ENCODE measurements at regions not wholly inside any gene's neighbourhood (a gene's known extent, or its start where the extent isn't known, plus 50 kb on each side); places are given as distances from the start of the nearest gene placed in this dataset.

- TF ChIP-seq E2F4 (CRISPR knock-in tag; IDR thresholded peaks at IDR 0.05; ENCODE audit: borderline replicate concordance, low read depth) (no peak), CTCF (IDR thresholded peaks at IDR 0.05) (no peak), USF1 (CRISPR knock-in tag; IDR thresholded peaks at IDR 0.05) (no peak), ATF1 (CRISPR knock-in tag; IDR thresholded peaks at IDR 0.05) (no peak), USF2 (CRISPR knock-in tag; IDR thresholded peaks at IDR 0.05) (no peak), OVOL2 (CRISPR knock-in tag; IDR thresholded peaks at IDR 0.05; ENCODE audit: borderline replicate concordance) (no peak)
Observed at GRCh38 chr16:35873472-35873871, 2414.1 kb downstream of the TP53TG3F start.

Data from WTC11 (cell line).